ENCODE measurements at regions not wholly inside any gene's neighbourhood (a gene's known extent, or its start where the extent isn't known, plus 50 kb on each side); places are given as distances from the start of the nearest gene placed in this dataset.
"Not testable (repeated sequence)": the region's sequence is repeated elsewhere in the genome, so short reads cannot be mapped to it uniquely, and the experiment has no call there.

- intact Hi-C loops (cut with DNase I) = no loop called here
- no peak for TF ChIP-seq CTCF (IDR thresholded peaks at IDR 0.05)
- DNase-seq = no peak
- 88% methylated on average over 1 of the region's 1 CpG for WGBS, 2 donors
- Histone ChIP-seq H3K4me1 (no peaks in the 10 kb centered on the region), H3K27ac (no peak overlapping the region), H3K4me3 (no peak overlapping the region), H3K9me3 (peaks cover 0 to 11% (median 0%) of the 10 kb centered on the region in 11 donors), H3K27me3 (no peaks in the 10 kb centered on the region), H3K36me3 (no peaks in the 10 kb centered on the region)
- ATAC-seq = no peak
Measured at GRCh38 chr7:114273218-114273617, 141.4 kb upstream of the FOXP2 start.

- WGBS, 2 donors = 66 to 73% methylated on average over 1 of the region's 1 CpG
- no peak for DNase-seq
- intact Hi-C loops (cut with DNase I) = no loop called here
- Histone ChIP-seq H3K4me1 (no peaks in the 10 kb centered on the region), H3K27me3 (no peaks in the 10 kb centered on the region), H3K9me3 (peaks cover 0 to 16% (median 0%) of the 10 kb centered on the region in 11 donors), H3K4me3 (no peak overlapping the region), H3K36me3 (no peaks in the 10 kb centered on the region), H3K27ac (no peak overlapping the region)
- no peak for ATAC-seq
- TF ChIP-seq CTCF (IDR thresholded peaks at IDR 0.05) = no peak
Measured at GRCh38 chr7:114269714-114270113, 144.9 kb upstream of the FOXP2 start.

- peaks cover 0 to 16% (median 0%) of the 10 kb centered on the region in 11 donors for H3K9me3 ChIP-seq
- H3K27ac ChIP-seq; DNase-seq; H3K27me3 ChIP-seq; H3K4me3 ChIP-seq; H3K4me1 ChIP-seq; H3K36me3 ChIP-seq; ATAC-seq; intact Hi-C loops (cut with DNase I): not testable (repeated sequence)
- 93% methylated on average over 3 of the region's 3 CpGs for WGBS, 2 donors
Measured at GRCh38 chr7:114267550-114267949, 147.1 kb upstream of the FOXP2 start.

GRCh38 chr7:114264023-114264422 is 150.6 kb upstream of the FOXP2 start:
- DNase-seq (no peak), ATAC-seq (no peak)
- intact Hi-C loops (cut with DNase I) = no loop called here
- Histone ChIP-seq H3K9me3 (peaks cover 0 to 12% (median 0%) of the 10 kb centered on the region in 11 donors), H3K4me1 (no peaks in the 10 kb centered on the region), H3K27me3 (no peaks in the 10 kb centered on the region), H3K36me3 (no peaks in the 10 kb centered on the region), H3K27ac (no peak overlapping the region), H3K4me3 (no peak overlapping the region)
- TF ChIP-seq CTCF (IDR thresholded peaks at IDR 0.05) = no peak
- WGBS, 2 donors = 97 to 98% methylated on average over 2 of the region's 2 CpGs

- Histone ChIP-seq H3K4me1 (no peaks in the 10 kb centered on the region), H3K36me3 (no peaks in the 10 kb centered on the region), H3K27ac (no peak overlapping the region), H3K27me3 (no peaks in the 10 kb centered on the region), H3K4me3 (no peak overlapping the region), H3K9me3 (peaks cover 0 to 12% (median 0%) of the 10 kb centered on the region in 11 donors)
- WGBS, 2 donors = 64 to 75% methylated on average over 3 of the region's 3 CpGs
- ATAC-seq (no peak), DNase-seq (no peak)
- intact Hi-C loops (cut with DNase I) = no loop called here
- no peak for TF ChIP-seq CTCF (IDR thresholded peaks at IDR 0.05)
Measured at GRCh38 chr7:114263219-114263618, 151.4 kb upstream of the FOXP2 start.

All from heart right ventricle (tissue), 16 donors.